ENCODE measurements at regions not wholly inside any gene's neighbourhood (a gene's known extent, or its start where the extent isn't known, plus 50 kb on each side); places are given as distances from the start of the nearest gene placed in this dataset.
"Not testable (repeated sequence)": the region's sequence is repeated elsewhere in the genome, so short reads cannot be mapped to it uniquely, and the experiment has no call there.

GRCh38 chr1:149841597-149842238 is 57.6 kb upstream of the BOLA1 start:
- intact Hi-C loops (cut with DNase I; ENCODE audit: low total_unique reads); in situ Hi-C loops (cut with MboI; ENCODE audit: low pct_ligation_motif_present in 1 of 4, low pct_unique_long_range_greater_than_20kb in 1 of 4, low sequenced_read_pairs in 3 of 4); H3K27me3 ChIP-seq; H3K9me3 ChIP-seq; H3K4me3 ChIP-seq; H3K36me3 ChIP-seq; DNase-seq; H3K27ac ChIP-seq: not testable (repeated sequence)
- H3K4me1 ChIP-seq: peaks cover 13 to 25% (median 23%) of the 10 kb centered on the region in 4 donors
- WGBS, 2 donors (ENCODE audit: low coverage in 1 of 2): no CpG with 5 or more reads among the region's 53 CpGs

GRCh38 chr1:149842458-149843064 is 56.8 kb upstream of the BOLA1 start:
- H3K27me3 ChIP-seq; intact Hi-C loops (cut with DNase I; ENCODE audit: low total_unique reads); in situ Hi-C loops (cut with MboI; ENCODE audit: low pct_ligation_motif_present in 1 of 4, low pct_unique_long_range_greater_than_20kb in 1 of 4, low sequenced_read_pairs in 3 of 4); DNase-seq; H3K27ac ChIP-seq; H3K36me3 ChIP-seq; H3K4me3 ChIP-seq; H3K9me3 ChIP-seq: not testable (repeated sequence)
- peaks cover 13 to 29% (median 24%) of the 10 kb centered on the region in 4 donors for H3K4me1 ChIP-seq
- no CpG with 5 or more reads among the region's 62 CpGs for WGBS, 2 donors (ENCODE audit: low coverage in 1 of 2)

- Histone ChIP-seq H3K36me3 (no peaks in the 10 kb centered on the region), H3K4me3 (peak overlapping the region; percentile 15 to 58 (median 43)), H3K27me3 (no peaks in the 10 kb centered on the region), H3K9me3 (no peaks in the 10 kb centered on the region), H3K4me1 (peaks cover 13 to 38% (median 29%) of the 10 kb centered on the region in 4 donors), H3K27ac (peak overlapping the region; percentile 86 to 91 (median 91))
- in situ Hi-C loops (cut with MboI; ENCODE audit: low pct_ligation_motif_present in 1 of 4, low pct_unique_long_range_greater_than_20kb in 1 of 4, low sequenced_read_pairs in 3 of 4): no loop called here
- intact Hi-C loops (cut with DNase I; ENCODE audit: low total_unique reads): no loop called here
- no peak for DNase-seq
- TF ChIP-seq POLR2A (IDR thresholded peaks at IDR 0.05) (peak; percentile 41), POLR2AphosphoS5 (IDR thresholded peaks at IDR 0.05) (peak in 2 of 3 donors; percentile 32 to 48), EP300 (IDR thresholded peaks at IDR 0.05; ENCODE audit: low read depth) (no peak)
- 3 to 5% methylated on average over 8 to 16 of the region's 16 CpGs for whole genome bisulfite sequencing, 2 donors (ENCODE audit: low coverage in 1 of 2)
These were observed 55.8 kb upstream of the BOLA1 start for GRCh38 chr1:149843431-149844041.

- Histone ChIP-seq H3K4me3 (peak overlapping the region in 2 of 4 donors; percentile 45 to 58), H3K36me3 (no peaks in the 10 kb centered on the region), H3K4me1 (peaks cover 13 to 44% (median 34%) of the 10 kb centered on the region in 4 donors), H3K9me3 (no peaks in the 10 kb centered on the region), H3K27ac (peak overlapping the region; percentile 86 to 91 (median 91)), H3K27me3 (no peaks in the 10 kb centered on the region)
- peak in 1 of 3 donors; percentile 19 for TF ChIP-seq POLR2AphosphoS5 (IDR thresholded peaks at IDR 0.05)
- no peak for TF ChIP-seq EP300 (IDR thresholded peaks at IDR 0.05; ENCODE audit: low read depth)
- TF ChIP-seq CTCF (IDR thresholded peaks at IDR 0.05): no peak
- no peak for TF ChIP-seq POLR2A (IDR thresholded peaks at IDR 0.05)
- no peak for DNase-seq
- intact Hi-C loops (cut with DNase I; ENCODE audit: low total_unique reads) (no loop called here), in situ Hi-C loops (cut with MboI; ENCODE audit: low pct_ligation_motif_present in 1 of 4, low pct_unique_long_range_greater_than_20kb in 1 of 4, low sequenced_read_pairs in 3 of 4) (no loop called here)
- WGBS, 2 donors (ENCODE audit: low coverage in 1 of 2): 19% methylated on average over 3 of the region's 3 CpGs
These were observed 55.3 kb upstream of the BOLA1 start for GRCh38 chr1:149844101-149844500.

GRCh38 chr1:149844650-149845255 is 54.6 kb upstream of the BOLA1 start:
- TF ChIP-seq EP300 (IDR thresholded peaks at IDR 0.05; ENCODE audit: low read depth) (no peak), POLR2A (IDR thresholded peaks at IDR 0.05) (no peak), POLR2AphosphoS5 (IDR thresholded peaks at IDR 0.05) (no peak), CTCF (IDR thresholded peaks at IDR 0.05) (no peak)
- Histone ChIP-seq H3K27me3 (no peaks in the 10 kb centered on the region), H3K36me3 (no peaks in the 10 kb centered on the region), H3K4me3 (peak overlapping the region in 2 of 4 donors; percentile 5 to 58), H3K9me3 (no peaks in the 10 kb centered on the region), H3K27ac (peak overlapping the region; percentile 38 to 91 (median 88)), H3K4me1 (peaks cover 13 to 51% (median 39%) of the 10 kb centered on the region in 4 donors)
- intact Hi-C loops (cut with DNase I; ENCODE audit: low total_unique reads): no loop called here
- in situ Hi-C loops (cut with MboI; ENCODE audit: low pct_ligation_motif_present in 1 of 4, low pct_unique_long_range_greater_than_20kb in 1 of 4, low sequenced_read_pairs in 3 of 4): no loop called here
- DNase-seq: no peak
- WGBS, 2 donors (ENCODE audit: low coverage in 1 of 2): 47 to 48% methylated on average over 4 of the region's 4 CpGs

All from transverse colon (tissue), 4 donors.